Neutrophil (primary cell): ENCODE measurements at regions not wholly inside any gene's neighbourhood (a gene's known extent, or its start where the extent isn't known, plus 50 kb on each side); places are given as distances from the start of the nearest gene placed in this dataset.
A peak's percentile ranks its signal among the peaks of the same experiment; 100 is the strongest.
"Not testable (repeated sequence)": the region's sequence is repeated elsewhere in the genome, so short reads cannot be mapped to it uniquely, and the experiment has no call there.

ENCODE experiments used
- H3K27ac ChIP-seq: fragments of 200-600 bp; sonication (generic); 2 replicates; pipeline ENCODE4 v1.5.1; 2016; ENCODE audit warnings: mild to moderate bottlenecking, moderate library complexity
- H3K27me3 ChIP-seq: fragments of 200-600 bp; sonication (generic); 2 replicates; pipeline ENCODE4 v1.6.0; 2016; ENCODE audit warnings: mild to moderate bottlenecking
- H3K36me3 ChIP-seq: fragments of 200-600 bp; sonication (generic); 2 replicates; pipeline ENCODE4 v1.5.1; 2017
- H3K4me1 ChIP-seq, 2 experiments: fragments of 200-600 bp in 1 of 2; sonication (generic) in 1 of 2; 1 replicate in 1 of 2; 2 replicates in 1 of 2; pipeline versions ENCODE4 v1.5.1 to v1.6.1; 2013 to 2016; ENCODE audit warnings: low read depth in 1 of 2, low read length in 1 of 2, mild to moderate bottlenecking in 1 of 2, moderate library complexity in 1 of 2; ENCODE audit not compliant: control insufficient read depth in 1 of 2, insufficient read depth in 1 of 2
- H3K4me3 ChIP-seq, 2 experiments: fragments of 200-600 bp in 1 of 2; sonication (generic) in 1 of 2; 1 replicate in 1 of 2; 2 replicates in 1 of 2; pipeline ENCODE4 v1.5.1; 2013 to 2016; ENCODE audit warnings: low read depth in 1 of 2, low read length in 1 of 2, mild to moderate bottlenecking in 1 of 2, moderate library complexity in 1 of 2
- H3K9me3 ChIP-seq: fragments of 200-600 bp; sonication (generic); 2 replicates; pipeline ENCODE4 v1.5.1; 2016
- TF ChIP-seq, protein P1 (sequence below): fragments of 200-600 bp; sonication (generic); IDR thresholded peaks from 2 replicates; pipeline ENCODE4 v1.5.1; 2016; ENCODE audit warnings: antibody characterized with exemption

DNA sequence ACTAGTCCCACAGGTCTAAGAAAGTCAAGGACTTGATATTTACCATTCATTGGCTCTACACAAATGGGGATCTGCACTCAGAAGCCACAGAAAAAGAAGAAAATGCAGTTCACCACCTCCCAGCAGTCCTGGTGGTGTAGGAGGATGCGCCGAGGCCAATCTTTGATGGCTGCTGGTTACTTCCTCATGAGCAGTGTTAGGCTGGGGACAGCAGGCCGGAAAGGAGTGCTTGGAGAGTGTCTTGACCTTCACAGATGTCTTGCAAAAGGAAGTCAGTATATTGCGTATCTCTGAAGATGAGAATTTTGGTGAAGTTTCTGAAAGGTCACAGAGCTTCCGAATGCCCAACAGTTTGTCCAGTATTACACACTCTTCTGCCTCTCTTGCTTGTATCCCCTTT lies 597.0 kb downstream of the EBF1 start:
- H3K36me3 ChIP-seq, result no peaks in the 10 kb centered on the region
- H3K4me3 ChIP-seq, result no peak overlapping the region
- TF ChIP-seq, protein P1, sequence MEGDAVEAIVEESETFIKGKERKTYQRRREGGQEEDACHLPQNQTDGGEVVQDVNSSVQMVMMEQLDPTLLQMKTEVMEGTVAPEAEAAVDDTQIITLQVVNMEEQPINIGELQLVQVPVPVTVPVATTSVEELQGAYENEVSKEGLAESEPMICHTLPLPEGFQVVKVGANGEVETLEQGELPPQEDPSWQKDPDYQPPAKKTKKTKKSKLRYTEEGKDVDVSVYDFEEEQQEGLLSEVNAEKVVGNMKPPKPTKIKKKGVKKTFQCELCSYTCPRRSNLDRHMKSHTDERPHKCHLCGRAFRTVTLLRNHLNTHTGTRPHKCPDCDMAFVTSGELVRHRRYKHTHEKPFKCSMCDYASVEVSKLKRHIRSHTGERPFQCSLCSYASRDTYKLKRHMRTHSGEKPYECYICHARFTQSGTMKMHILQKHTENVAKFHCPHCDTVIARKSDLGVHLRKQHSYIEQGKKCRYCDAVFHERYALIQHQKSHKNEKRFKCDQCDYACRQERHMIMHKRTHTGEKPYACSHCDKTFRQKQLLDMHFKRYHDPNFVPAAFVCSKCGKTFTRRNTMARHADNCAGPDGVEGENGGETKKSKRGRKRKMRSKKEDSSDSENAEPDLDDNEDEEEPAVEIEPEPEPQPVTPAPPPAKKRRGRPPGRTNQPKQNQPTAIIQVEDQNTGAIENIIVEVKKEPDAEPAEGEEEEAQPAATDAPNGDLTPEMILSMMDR, result no peak
- no peaks in the 10 kb centered on the region for H3K9me3 ChIP-seq
- H3K27me3 ChIP-seq, result no peaks in the 10 kb centered on the region
- peaks cover 12 to 14% of the 10 kb centered on the region in 2 experiments for H3K4me1 ChIP-seq
- H3K27ac ChIP-seq, result peak overlapping the region; percentile 42

DNA sequence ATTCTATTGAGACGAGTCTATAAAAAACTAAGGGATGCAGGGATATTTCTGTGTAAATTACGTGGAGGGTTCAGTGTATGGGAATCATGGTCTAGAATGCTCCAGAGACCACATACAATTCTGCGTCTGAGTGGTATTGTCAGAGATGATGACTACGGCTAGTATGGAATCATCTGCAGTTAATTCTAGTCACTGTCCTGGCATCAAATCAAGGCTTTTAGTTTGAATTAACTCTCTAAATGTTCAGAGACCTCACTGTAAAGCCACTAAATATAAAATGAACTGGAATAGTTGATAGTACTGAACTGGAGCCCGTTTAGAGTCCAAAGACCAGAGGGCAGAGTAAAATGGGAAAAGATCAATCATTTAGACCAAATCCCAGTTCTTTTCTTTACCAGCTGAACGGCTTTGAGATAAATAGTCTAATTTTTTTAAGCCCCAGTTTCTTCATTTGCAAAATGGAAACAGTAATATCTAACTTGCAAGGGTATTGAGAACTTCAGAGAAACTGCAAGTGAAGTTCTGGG lies 599.8 kb downstream of the EBF1 start:
- H3K36me3 ChIP-seq, result no peaks in the 10 kb centered on the region
- H3K4me3 ChIP-seq, result no peak overlapping the region
- H3K27ac ChIP-seq, result no peak overlapping the region
- H3K4me1 ChIP-seq, result peaks cover 12 to 14% of the 10 kb centered on the region in 2 experiments
- no peaks in the 10 kb centered on the region for H3K9me3 ChIP-seq
- H3K27me3 ChIP-seq, result no peaks in the 10 kb centered on the region
- TF ChIP-seq, protein P1, result no peak

DNA sequence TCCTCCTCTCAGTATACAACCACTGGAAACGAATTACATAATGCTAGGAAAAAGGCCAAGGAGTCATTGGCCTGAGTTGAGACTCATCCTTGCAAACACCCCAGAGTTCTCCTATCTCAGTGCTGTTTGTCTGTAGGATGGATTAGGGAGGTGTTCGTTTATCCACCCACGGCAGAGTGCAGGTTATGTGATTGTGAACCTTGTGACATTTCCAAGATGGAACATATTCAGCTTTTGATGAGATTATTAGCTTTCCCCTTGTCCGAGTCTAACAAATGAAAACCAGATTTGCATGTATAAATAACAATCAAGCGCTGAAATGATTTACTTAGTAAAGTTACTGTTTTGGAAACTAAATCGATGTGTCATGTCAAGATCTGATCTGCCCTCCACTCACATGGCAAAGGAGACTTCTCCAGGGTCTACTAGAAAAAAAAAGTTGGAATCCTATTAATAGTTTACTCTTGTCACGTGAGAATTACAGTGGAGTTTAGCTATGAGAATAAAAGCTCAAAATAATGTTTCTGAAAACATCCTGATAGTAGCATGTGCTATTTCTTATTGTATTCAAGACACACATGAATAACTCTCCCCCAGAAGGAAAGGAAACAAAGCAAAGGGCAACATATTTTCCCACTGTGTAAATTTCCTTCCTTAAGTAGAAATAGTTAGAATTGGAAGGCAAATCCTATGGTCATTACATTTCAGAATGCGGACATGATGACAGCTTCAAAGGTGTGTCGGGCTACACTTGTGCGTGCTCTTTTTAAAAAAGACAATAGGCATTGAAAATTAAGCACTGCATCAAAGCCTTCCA lies 600.4 kb downstream of the EBF1 start:
- Histone ChIP-seq H3K9me3 (no peaks in the 10 kb centered on the region), H3K36me3 (no peaks in the 10 kb centered on the region)
- TF ChIP-seq, protein P1, result no peak

DNA sequence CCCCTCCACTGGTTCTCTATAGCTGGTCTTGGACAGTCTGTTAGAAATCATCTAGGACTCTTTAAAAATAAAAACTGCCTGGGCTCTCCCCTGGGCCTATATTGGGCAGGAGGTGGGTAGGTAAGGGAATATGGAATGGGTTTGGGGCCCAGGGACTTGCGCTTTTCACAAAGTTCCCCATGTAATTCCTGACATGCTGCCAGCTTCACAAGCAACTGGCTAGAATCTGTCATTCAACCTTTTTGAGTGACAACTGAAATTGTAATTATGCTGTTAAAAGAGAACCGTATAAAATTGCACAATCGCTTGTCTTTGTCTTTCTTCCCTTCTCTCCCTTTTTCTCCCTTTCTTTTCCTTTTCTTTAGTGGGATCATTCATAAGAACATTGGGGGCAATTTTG lies 603.1 kb downstream of the EBF1 start:
- H3K4me1 ChIP-seq, result no peaks in the 10 kb centered on the region
- H3K27me3 ChIP-seq, result no peaks in the 10 kb centered on the region
- no peak overlapping the region for H3K4me3 ChIP-seq
- TF ChIP-seq, protein P1, result no peak
- H3K36me3 ChIP-seq, result no peaks in the 10 kb centered on the region
- no peak overlapping the region for H3K27ac ChIP-seq
- H3K9me3 ChIP-seq, result no peaks in the 10 kb centered on the region

More for the DNA sequence above, 600.4 kb downstream of the EBF1 start:
- Histone ChIP-seq H3K4me3 (no peak overlapping the region), H3K27me3 (no peaks in the 10 kb centered on the region), H3K27ac (no peak overlapping the region), H3K4me1 (peaks cover 12 to 14% of the 10 kb centered on the region in 2 experiments)

DNA sequence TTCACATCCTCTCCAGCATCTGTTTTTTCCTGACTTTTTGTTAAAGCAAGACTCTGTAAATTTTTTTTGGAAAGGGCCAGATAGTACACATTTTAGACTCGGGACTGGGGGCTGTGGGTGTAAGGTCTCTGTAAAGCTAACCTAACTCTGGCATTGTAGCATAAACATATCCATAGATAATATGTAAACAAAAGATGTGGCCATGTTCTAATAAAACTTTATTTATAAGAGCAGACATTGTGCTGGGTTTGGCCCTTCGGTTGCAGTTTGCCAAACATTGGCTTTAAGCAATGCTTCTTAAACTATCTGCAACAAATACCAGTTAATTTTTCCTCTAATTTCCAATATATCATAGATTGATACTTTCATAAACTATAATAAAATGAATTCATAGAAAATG lies 605.2 kb downstream of the EBF1 start:
- Histone ChIP-seq H3K4me1 (no peaks in the 10 kb centered on the region), H3K9me3 (no peaks in the 10 kb centered on the region), H3K36me3 (no peaks in the 10 kb centered on the region), H3K4me3 (no peak overlapping the region), H3K27me3 (no peaks in the 10 kb centered on the region), H3K27ac (no peak overlapping the region)
- TF ChIP-seq, protein P1, result no peak

DNA sequence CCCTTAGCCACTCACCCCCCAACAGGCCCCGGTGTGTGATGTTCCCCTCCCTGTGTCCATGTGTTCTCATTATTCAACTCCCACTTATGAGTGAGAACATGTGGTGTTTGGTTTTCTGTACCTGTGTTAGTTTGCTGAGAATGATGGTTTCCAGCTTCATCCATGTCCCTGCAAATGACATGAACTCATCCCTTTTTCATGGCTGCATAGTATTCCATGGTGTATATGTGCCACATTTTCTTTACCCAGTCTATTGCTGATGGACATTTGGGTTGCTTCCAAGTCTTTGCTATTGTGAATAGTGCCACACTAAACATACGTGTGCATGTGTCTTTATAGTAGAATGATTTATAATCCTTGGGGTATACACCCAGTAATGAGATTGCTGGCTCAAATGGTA lies 605.7 kb downstream of the EBF1 start:
- not testable (repeated sequence) for H3K9me3 ChIP-seq, H3K4me3 ChIP-seq, H3K27me3 ChIP-seq, H3K4me1 ChIP-seq, H3K36me3 ChIP-seq, H3K27ac ChIP-seq
